H1 (cell line): ENCODE measurements at regions not wholly inside any gene's neighbourhood (a gene's known extent, or its start where the extent isn't known, plus 50 kb on each side); places are given as distances from the start of the nearest gene placed in this dataset.

Experiments
- CEBPB ChIP-seq: IDR thresholded peaks from 2 replicates; pipeline ENCODE4 v1.6.1; 2012; ENCODE audit warnings: low read depth, low read length
- CREB1 ChIP-seq: IDR thresholded peaks from 2 replicates; pipeline ENCODE4 v1.6.1; 2012; ENCODE audit warnings: inconsistent platforms
- CTCF ChIP-seq, 3 experiments: IDR thresholded peaks; 1 replicate in 2 of 3; 2 replicates in 1 of 3; pipeline versions ENCODE4 v1.5.1 to v1.6.1; 2011; ENCODE audit warnings: low read length in 3 of 3, mild to moderate bottlenecking in 3 of 3, inconsistent platforms in 2 of 3, low read depth in 1 of 3, moderate library complexity in 1 of 3; ENCODE audit not compliant: insufficient read depth in 1 of 3; ENCODE audit errors: control extremely low read depth in 1 of 3
- FOSL1 ChIP-seq: IDR thresholded peaks from 2 replicates; pipeline ENCODE4 v1.6.1; 2011; ENCODE audit warnings: mild to moderate bottlenecking, low read depth, low read length, moderate library complexity; ENCODE audit not compliant: insufficient read depth
- POLR2A ChIP-seq, 2 experiments: IDR thresholded peaks; 1 replicate in 1 of 2; 2 replicates in 1 of 2; pipeline ENCODE4 v1.6.1; 2011; ENCODE audit warnings: low read depth in 2 of 2, low read length in 2 of 2, mild to moderate bottlenecking in 2 of 2; ENCODE audit errors: control extremely low read depth in 1 of 2
- RBBP5 ChIP-seq: IDR thresholded peaks from 2 replicates; pipeline ENCODE4 v1.7.1; 2012; ENCODE audit warnings: low read depth, mild to moderate bottlenecking, inconsistent platforms, low read length, moderate library complexity, borderline replicate concordance
- RNF2 ChIP-seq: fragments of 200-900, 300-1000 bp; sonication (generic); IDR thresholded peaks from 2 replicates; pipeline ENCODE4 v1.7.1; 2016; ENCODE audit warnings: borderline replicate concordance, low read depth, mild to moderate bottlenecking, antibody characterized with exemption, low read length; ENCODE audit not compliant: poor library complexity, severe bottlenecking; ENCODE audit errors: missing control alignments
- SIX5 ChIP-seq: IDR thresholded peaks from 2 replicates; pipeline ENCODE4 v1.6.1; 2011; ENCODE audit warnings: mild to moderate bottlenecking, low read depth, low read length

DNA sequence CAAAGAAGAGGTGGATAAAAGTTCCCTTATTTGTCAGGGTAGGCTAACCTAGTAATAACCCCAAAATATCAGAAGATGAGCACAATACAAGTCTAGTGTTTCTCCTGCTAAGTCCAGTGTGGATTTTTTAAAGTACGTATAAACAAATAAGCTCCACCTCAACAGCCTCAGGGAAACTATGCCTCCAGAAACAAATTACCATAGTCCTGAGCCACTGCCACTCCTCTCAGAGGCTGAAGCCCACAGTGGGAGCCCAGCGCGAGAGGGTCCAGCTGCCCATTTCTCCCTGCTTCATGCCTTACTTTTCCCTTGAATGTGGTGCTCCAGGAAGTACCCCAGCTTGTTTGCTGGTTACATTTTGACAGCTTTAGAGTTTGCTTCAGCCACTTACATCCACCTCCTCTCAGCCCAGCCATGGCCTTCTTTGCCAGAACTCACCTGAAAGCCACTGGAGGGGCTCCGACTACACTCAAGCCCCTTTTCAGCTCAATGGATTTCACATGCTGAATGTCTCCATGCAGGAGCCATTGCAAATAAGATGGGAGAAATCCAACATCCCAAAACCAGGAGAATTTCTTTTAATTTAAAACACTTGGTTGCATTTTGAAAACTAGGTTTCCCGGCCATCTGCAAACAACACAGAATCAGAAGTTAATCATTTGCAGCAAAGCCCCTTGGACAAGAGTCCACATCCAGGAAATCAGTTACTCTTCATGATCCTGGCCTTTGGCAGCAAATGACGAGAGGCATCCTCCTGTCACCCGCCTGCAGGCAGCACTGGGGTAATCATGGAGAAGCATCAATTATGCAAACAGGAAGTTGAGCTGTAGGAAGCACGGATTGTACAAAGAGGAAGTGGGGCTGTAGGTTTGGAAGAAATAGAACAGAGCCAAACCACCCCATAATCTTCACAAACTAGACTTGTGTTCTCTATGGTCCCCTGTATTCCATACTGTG lies 138.1 kb downstream of the HERPUD2 start:
- TF ChIP-seq RBBP5 (no peak), CTCF (IDR thresholded peaks at IDR 0.05; ENCODE audit: control extremely low read depth in 1 of 3, insufficient read depth in 1 of 3, low read depth in 1 of 3, low read length in 3 of 3) (no peak), POLR2A (IDR thresholded peaks at IDR 0.05; ENCODE audit: control extremely low read depth in 1 of 2, low read depth in 2 of 2, low read length in 2 of 2) (no peak), CEBPB (no peak), RNF2 (no peak), FOSL1 (no peak), SIX5 (no peak), CREB1 (no peak)
